A673 (cell line): ENCODE measurements at regions not wholly inside any gene's neighbourhood (a gene's known extent, or its start where the extent isn't known, plus 50 kb on each side); places are given as distances from the start of the nearest gene placed in this dataset.

Source experiments
- BruUV-seq: library from RNA; stranded (reverse); fragments of 400-500 nt; replicated peaks from 2 replicates; lab custom pipeline; 2021; lab: Mats Ljungman, UMichigan
- CTCF ChIA-PET: fragments of 300-600 bp; sonication (Branson Sonifier 250); formaldehyde crosslinking; loops from one replicate; lab custom pipeline; 2022; ENCODE audit warnings: antibody characterized with exemption; lab: Charles Lee
- POLR2A ChIA-PET: fragments of 300-600 bp; sonication (Branson Sonifier 250); formaldehyde crosslinking; loops from one replicate; lab custom pipeline; 2022; ENCODE audit warnings: antibody characterized with exemption; ENCODE audit not compliant: low non-redundant PET; lab: Charles Lee
- DNase-seq: peaks from one replicate; pipeline ENCODE4 v3.0.0-alpha.2; 2015; ENCODE audit warnings: low spot score
- H3K27ac ChIP-seq: fragments of 200-600 bp; sonication (generic); 2 replicates; pipeline ENCODE4 v1.5.1; 2016; ENCODE audit warnings: mixed run types, low read depth, mild to moderate bottlenecking, mixed read lengths, antibody characterized with exemption, low read length; ENCODE audit not compliant: poor library complexity, severe bottlenecking
- H3K27me3 ChIP-seq: fragments of 200-600 bp; sonication (generic); replicated peaks from 2 replicates; pipeline ENCODE4 v1.6.1; 2017; ENCODE audit warnings: mixed run types, low read depth, mild to moderate bottlenecking, mixed read lengths, antibody characterized with exemption, low read length; ENCODE audit not compliant: insufficient read depth, poor library complexity
- H3K36me3 ChIP-seq: fragments of 200-600 bp; sonication (generic); 2 replicates; pipeline ENCODE4 v1.6.1; 2016; ENCODE audit warnings: mixed run types, mild to moderate bottlenecking, mixed read lengths, antibody characterized with exemption, low read length; ENCODE audit not compliant: insufficient read depth, poor library complexity, severe bottlenecking
- H3K4me1 ChIP-seq: fragments of 200-600 bp; sonication (generic); 2 replicates; pipeline ENCODE4 v1.6.1; 2017; ENCODE audit warnings: mixed run types, mild to moderate bottlenecking, mixed read lengths, antibody characterized with exemption, low read length; ENCODE audit not compliant: insufficient read depth, poor library complexity, severe bottlenecking
- H3K4me3 ChIP-seq: fragments of 200-600 bp; sonication (generic); 2 replicates; pipeline ENCODE4 v1.5.1; 2016; ENCODE audit warnings: low read depth, mixed run types, mild to moderate bottlenecking, mixed read lengths, low read length; ENCODE audit not compliant: poor library complexity, severe bottlenecking
- H3K9me3 ChIP-seq: fragments of 200-600 bp; sonication (generic); 2 replicates; pipeline ENCODE4 v1.6.1; 2016; ENCODE audit warnings: mixed run types, low read depth, mild to moderate bottlenecking, mixed read lengths, antibody characterized with exemption, low read length; ENCODE audit not compliant: poor library complexity, severe bottlenecking
- CTCF ChIP-seq: fragments of 300-800, 200-600 bp; sonication (generic); conservative IDR thresholded peaks from 2 replicates; pipeline ENCODE4 v1.5.1; 2017; ENCODE audit warnings: low read depth, mild to moderate bottlenecking, antibody characterized with exemption, low read length, moderate library complexity, mixed read lengths
- EZH2 ChIP-seq: fragments of 200-600 bp; sonication (generic); IDR thresholded peaks from 2 replicates; pipeline ENCODE4 v1.6.1; 2017; ENCODE audit warnings: borderline replicate concordance, low read depth, mild to moderate bottlenecking, mixed read lengths, antibody characterized with exemption, low read length; ENCODE audit not compliant: poor library complexity, severe bottlenecking
- intact Hi-C: fragments of 100-400 bp; cut with micrococcal nuclease; formaldehyde crosslinking; loops from one replicate; pipeline ENCODE4 v1.10.0; 2022; ENCODE audit not compliant: unreplicated experiment

GRCh38 chr2:15069149-15069548 lies 436.6 kb downstream of the LRATD1 start:
- no peaks in the 10 kb centered on the region for H3K36me3 ChIP-seq
- intact Hi-C loops: no loop called here
- no TSS peak for BruUV-seq
- H3K27me3 ChIP-seq: no peaks in the 10 kb centered on the region
- no peaks in the 10 kb centered on the region for H3K4me1 ChIP-seq
- H3K4me3 ChIP-seq: no peak overlapping the region
- H3K9me3 ChIP-seq: no peaks in the 10 kb centered on the region
- CTCF ChIA-PET: no interaction called here
- TF ChIP-seq EZH2 (no peak), CTCF (no peak)
- no peak for DNase-seq
- POLR2A ChIA-PET: no interaction called here
- H3K27ac ChIP-seq: no peak overlapping the region

- no peaks in the 10 kb centered on the region for H3K9me3 ChIP-seq
- H3K36me3 ChIP-seq: no peaks in the 10 kb centered on the region
- DNase-seq: no peak
- H3K27me3 ChIP-seq: no peaks in the 10 kb centered on the region
- intact Hi-C loops: no loop called here
- TF ChIP-seq EZH2 (no peak), CTCF (no peak)
- ChIA-PET CTCF (no interaction called here), POLR2A (no interaction called here)
- H3K4me1 ChIP-seq: no peaks in the 10 kb centered on the region
- H3K4me3 ChIP-seq: no peak overlapping the region
- no TSS peak for BruUV-seq
- no peak overlapping the region for H3K27ac ChIP-seq
Observed at GRCh38 chr2:15072836-15073235, 440.3 kb downstream of the LRATD1 start.

GRCh38 chr2:15073664-15074063 lies 441.1 kb downstream of the LRATD1 start:
- Histone ChIP-seq H3K36me3 (no peaks in the 10 kb centered on the region), H3K27me3 (peaks cover 4% of the 10 kb centered on the region), H3K27ac (no peak overlapping the region), H3K4me1 (no peaks in the 10 kb centered on the region), H3K4me3 (no peak overlapping the region), H3K9me3 (no peaks in the 10 kb centered on the region)
- no peak for DNase-seq
- TF ChIP-seq EZH2 (no peak), CTCF (no peak)
- ChIA-PET POLR2A (no interaction called here), CTCF (interaction anchor here (0.6 kb wide), 1 partner anchor 626 kb away, joined by 3 read pairs; no protein-coding TSS in a partner anchor)
- BruUV-seq: no TSS peak
- intact Hi-C loops: no loop called here
